Stimulated activated CD8-positive, alpha-beta memory T cell treated with anti-CD3 and anti-CD28 coated beads, Interleukin-7, amount 100 ng/mL, for 1 hour (primary cell): ENCODE measurements at regions not wholly inside any gene's neighbourhood (a gene's known extent, or its start where the extent isn't known, plus 50 kb on each side); places are given as distances from the start of the nearest gene placed in this dataset.
"Not testable (repeated sequence)": the region's sequence is repeated elsewhere in the genome, so short reads cannot be mapped to it uniquely, and the experiment has no call there.

ENCODE experiments used
- DNase-seq, 2 donors: peaks; one replicate each; pipeline ENCODE4 v3.0.0-alpha.2; 2020; ENCODE audit warnings: low read depth in 2 of 2

DNA sequence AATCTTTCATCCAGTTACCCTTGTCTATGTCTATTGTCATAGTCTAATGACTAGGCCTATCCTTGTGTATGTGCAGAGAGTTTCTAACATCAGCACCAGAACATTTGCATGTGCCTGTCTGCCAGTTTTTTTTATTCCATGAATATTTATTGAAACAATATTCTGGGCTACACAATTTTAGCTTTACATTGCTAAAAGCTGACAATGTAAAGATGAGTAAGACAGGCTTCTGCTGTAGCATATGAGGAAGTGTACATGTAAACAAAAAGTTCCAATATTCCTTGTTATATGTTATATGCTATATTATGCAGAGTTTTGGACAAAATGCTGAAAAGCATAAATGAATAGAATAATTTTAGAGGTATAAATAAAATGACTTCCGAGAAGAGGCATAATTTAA, 357.7 kb downstream of the NYAP2 start:
- DNase-seq = no peak

DNA sequence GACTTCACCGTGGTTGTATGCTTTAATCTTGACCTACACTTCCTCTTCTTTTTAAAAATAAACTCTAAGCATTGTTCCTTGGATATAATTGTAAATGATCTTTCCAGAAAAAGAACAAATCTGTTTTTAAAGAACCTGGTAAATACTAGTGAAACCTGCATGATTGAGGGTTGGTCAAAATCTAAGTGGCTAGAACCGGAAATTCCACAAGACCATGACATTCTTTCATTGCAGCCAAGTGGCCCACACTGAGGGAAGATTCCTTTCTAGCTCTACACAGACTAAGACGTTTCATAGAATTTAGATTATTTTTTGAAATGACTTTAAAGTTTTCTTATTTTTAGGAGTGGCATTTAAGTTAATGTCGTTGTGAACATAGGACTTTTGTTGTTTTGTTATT, 356.7 kb downstream of the NYAP2 start:
- no peak for DNase-seq

DNA sequence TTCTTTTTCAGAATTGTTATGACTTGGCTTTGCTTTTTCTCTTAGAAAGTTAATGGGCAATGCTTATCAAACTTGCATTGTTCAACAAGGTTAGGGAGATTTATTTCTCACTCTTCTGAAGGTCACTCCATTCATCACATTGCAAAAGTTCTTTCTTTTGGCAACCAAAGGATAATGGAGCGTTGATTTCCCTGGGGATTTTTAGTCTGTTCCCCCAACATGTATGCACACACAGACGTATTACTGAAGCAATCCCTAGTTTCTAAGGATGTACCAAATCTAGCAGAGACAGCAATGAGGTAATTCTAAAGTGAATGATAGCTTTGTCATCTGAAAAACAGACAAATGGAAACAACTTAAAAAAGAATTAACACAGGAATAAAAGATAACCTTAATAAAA, 349.1 kb downstream of the NYAP2 start:
- DNase-seq = no peak

DNA sequence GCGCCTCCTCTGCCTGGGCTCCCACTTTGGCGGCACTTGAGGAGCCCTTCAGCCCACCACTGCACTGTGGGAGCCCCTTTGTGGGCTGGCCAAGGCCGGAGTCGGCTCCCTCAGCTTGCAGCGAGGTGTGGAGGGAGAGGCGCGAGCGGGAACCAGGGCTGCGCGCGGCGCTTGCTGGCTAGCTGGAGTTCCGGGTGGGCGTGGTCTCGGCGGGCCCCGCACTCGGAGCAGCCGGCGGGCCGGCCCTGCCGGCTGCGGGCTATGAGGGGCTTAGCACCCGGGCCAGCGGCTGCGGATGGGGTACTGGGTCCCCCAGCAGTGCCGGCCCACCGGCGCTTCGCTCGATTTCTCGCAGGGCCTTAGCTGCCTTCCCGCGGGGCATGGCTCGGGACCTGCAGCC, 344.5 kb downstream of the NYAP2 start:
- DNase-seq = not testable (repeated sequence)

DNA sequence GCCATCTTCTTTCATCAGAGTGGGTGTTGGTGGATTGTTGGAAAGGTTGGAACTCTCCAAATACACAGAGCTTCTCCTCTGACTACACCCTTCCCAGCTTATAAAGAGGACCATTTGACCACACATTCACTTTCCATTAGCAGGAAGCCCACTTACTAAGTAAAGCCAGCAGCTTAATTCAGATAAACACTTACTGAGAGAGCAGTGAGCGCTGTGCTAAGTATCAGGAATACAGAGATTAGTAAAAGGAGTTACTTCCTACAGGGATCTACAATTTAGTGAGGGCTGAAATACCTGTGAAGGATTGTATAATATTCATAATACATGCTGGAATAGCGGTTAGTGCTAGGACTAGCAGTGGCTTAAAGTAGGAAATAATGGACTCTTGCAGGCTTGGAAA, 343.0 kb downstream of the NYAP2 start:
- no peak for DNase-seq

DNA sequence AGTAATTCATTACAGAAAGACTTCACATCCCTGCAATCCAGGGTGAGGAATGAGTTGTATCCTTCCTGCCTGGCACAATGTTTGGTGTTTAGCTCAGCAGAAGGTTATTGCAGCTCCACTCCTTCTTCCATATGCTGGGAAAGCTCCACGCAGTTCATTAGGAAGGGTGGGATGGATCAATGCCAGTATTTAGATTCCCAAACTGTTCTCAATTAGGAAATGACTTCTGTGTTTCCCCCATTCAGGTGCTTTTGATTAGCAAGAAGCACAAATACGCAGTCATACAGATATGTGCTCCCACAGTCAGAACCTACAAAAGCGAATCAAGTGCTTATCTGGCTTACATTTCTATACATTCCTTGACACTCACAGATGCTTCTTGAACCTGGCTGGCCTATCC, 340.6 kb downstream of the NYAP2 start:
- DNase-seq = no peak

DNA sequence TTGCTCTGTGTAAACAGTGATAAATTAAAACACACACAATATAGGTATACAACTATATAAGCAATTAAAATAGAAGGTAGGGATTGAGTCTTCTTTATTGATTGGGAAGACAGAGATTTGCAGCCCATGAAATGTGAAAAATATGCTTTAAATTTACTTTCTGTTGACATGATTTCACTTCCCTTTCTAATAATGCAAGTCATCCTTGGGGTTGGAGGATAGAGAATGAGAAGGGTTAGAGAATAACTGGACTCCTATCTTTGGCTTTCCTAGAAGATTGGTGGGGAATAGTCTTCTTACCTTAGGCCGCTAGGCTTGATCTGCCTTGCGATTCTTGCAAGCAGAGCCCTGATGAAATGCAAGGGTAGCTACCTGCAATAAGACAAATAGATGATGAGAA, 339.8 kb downstream of the NYAP2 start:
- no peak for DNase-seq

DNA sequence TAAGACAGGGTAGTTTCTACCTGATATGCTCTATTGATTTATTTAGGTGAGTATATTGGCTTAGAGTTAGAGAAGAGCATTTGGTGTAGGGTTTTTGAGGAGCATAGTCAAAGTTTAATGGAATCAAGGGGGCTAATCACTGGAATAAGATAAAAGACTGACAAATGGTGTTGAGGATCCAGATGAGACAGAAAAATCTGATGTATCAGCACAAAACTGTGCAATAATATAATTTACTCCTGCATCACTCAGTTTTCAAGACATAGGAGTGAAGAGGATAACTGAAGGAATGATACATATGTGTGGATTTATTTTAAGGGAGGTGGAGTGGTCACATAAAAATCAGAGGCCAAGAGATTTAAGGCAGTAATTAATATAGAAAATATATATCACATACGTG, 339.2 kb downstream of the NYAP2 start:
- no peak for DNase-seq

DNA sequence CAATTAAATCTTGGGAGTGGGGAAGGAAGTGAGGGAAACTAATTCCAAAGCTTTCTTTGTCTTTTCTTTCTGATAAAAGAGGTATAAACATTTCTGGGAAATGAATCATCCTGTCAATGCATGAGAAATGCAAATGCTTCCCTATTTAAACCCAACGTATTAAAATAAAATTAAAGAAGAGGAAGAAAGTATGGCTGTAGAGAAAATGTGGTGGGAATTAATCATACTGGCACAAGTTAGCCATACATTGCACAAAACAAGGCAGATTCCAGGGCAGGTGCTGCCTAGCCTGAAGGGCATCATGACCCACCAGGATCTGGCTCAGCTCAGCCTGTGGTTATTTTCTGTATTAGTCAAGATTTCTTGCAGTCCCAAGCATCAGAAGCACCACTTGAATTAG, 338.0 kb downstream of the NYAP2 start:
- DNase-seq = no peak

DNA sequence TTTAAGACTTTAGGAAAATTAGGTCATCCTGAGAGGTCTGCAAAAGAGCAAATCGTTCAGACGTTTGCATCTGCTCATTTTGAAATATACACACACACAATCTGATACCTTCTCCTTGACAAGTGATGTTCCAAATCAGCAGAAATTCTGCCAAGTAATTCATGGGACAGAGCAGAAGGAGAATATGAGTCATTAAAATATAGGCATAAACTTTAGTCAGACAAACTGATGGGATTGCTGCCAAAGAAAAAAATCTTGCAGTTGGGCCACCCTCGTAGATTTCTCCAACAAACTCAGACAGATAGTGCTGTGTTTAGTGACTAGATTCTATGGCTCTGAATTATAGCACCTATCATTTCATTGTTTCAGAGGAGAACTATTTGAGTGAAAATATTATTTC, 336.3 kb downstream of the NYAP2 start:
- DNase-seq = no peak

DNA sequence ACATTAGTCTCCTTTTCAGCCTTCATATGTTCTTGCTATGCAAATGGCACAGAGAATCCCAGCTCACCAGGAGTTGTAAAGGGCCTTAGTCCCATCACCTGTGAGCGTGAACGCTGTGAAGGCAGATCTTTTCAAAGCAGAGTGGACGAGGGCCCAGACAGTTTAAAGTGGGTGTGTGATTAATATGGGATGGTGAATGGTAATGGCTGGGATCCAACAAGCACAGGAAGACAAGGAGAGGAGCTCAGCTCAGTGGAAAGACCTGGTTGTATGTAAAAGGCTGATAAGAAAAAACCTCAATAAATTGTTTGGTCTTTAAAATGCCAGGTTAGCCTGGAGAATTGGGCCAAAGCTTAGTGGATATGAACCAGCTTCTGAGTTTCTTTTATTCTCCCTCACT, 326.2 kb downstream of the NYAP2 start:
- no peak for DNase-seq
